ENCODE measurements at regions not wholly inside any gene's neighbourhood (a gene's known extent, or its start where the extent isn't known, plus 50 kb on each side); places are given as distances from the start of the nearest gene placed in this dataset.

DNA sequence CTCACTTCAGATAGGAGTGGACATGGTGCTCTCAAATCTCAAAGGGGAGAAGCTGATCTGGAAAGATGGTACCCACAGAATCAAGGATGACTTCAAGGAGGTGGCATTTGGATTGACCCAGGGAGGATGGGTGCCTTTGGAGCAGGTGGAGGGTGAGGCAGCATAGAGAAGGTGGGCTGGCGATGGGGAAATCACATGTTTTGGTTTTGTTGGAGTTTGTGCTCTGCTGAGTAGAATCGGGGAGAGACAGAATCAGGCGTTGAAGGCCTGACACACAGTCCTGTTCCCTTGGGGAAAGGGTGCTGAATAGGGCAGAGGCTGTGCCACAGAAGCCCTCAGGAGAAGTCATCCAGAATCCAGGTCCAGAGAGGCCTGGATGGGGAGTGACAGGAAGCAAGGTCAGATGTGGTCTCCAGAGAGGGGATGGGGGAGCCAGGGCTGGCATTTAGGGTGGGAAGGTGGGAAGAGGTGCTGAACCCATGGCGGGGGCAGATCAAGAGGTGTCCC is 291.1 kb downstream of the GLRX3 start:
- Histone ChIP-seq H3K9me3 (ENCODE audit: low read depth) (no peaks in the 10 kb centered on the region), H3K4me2 (ENCODE audit: unreplicated experiment) (no peak overlapping the region), H4K20me1 (ENCODE audit: insufficient read depth) (no peaks in the 10 kb centered on the region), H3K79me2 (ENCODE audit: insufficient read depth) (no peaks in the 10 kb centered on the region), H3K27me3 (replicated peaks; ENCODE audit: insufficient read depth) (no peaks in the 10 kb centered on the region), H3K36me3 (ENCODE audit: low read depth) (no peaks in the 10 kb centered on the region), H3K4me1 (ENCODE audit: insufficient read depth) (no peaks in the 10 kb centered on the region), H3K9me2 (ENCODE audit: insufficient read depth) (no peaks in the 10 kb centered on the region), H3F3A (ENCODE audit: insufficient read depth) (no peaks in the 10 kb centered on the region), H2AFZ (no peak overlapping the region), H3K9ac (no peak overlapping the region), H3K27ac (no peak overlapping the region), H3K4me3 (no peak overlapping the region)
- WGBS, 2 experiments (ENCODE audit: low coverage in 1 of 2, low lambda C conversion rate in 2 of 2, missing lambda C conversion rate in 2 of 2) = 16 to 17% methylated on average over 4 of the region's 4 CpGs
- no peak for DNase-seq
- in situ Hi-C loops (cut with MboI) = no loop called here
- TF ChIP-seq EZH2phosphoT487 (IDR thresholded peaks at IDR 0.05; ENCODE audit: insufficient read depth, low read depth) (no peak), EZH2 (IDR thresholded peaks at IDR 0.05; ENCODE audit: insufficient read depth, poor library complexity, severe bottlenecking) (no peak)

DNA sequence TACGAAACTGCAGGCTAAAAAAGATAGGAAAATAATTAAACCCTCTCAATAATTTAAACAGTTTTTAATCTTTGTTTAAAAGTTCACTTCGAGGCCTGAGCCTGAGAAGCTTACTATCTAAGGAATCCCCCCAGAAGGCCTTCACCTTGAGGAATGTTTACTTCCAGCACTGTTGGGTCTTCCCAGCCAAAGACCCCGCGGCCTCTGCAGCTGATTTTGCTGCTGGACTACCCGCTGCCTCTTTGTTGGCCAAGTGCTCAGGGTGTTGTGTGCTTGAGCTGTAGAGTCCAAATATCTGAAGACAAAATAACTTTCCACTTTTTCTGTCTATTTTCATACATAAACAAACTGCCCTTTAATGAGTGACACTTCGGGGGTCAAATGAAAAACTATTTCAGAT is 292.7 kb downstream of the GLRX3 start:
- WGBS, 2 experiments (ENCODE audit: low coverage in 1 of 2, low lambda C conversion rate in 2 of 2, missing lambda C conversion rate in 2 of 2) = 18 to 20% methylated on average over 6 of the region's 6 CpGs
- H2AFZ ChIP-seq = no peak overlapping the region

DNA sequence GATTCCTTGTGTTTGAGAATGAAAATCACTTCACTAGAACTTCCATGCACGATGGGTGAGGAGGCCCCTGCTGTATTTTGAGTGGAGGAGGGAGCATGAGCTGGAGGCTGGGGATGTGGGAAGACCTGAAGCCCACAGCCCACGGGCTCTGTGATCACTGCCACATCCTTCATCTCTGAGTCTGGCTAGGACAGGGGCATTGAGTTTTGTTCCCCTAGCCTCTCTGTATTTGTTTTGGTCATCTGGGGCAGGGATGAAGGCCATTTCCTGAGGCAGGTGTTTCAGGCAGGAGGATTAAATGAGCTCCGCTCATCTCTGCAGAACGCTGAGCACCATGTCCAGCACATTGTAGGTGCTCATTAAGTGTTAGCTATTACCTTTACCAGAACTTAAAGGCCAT is 293.6 kb downstream of the GLRX3 start:
- Histone ChIP-seq H3K4me1 (ENCODE audit: insufficient read depth) (no peaks in the 10 kb centered on the region), H3K9ac (no peak overlapping the region), H3K79me2 (ENCODE audit: insufficient read depth) (no peaks in the 10 kb centered on the region), H2AFZ (no peak overlapping the region), H3K27ac (no peak overlapping the region), H3K36me3 (ENCODE audit: low read depth) (no peaks in the 10 kb centered on the region), H3K4me3 (no peak overlapping the region), H4K20me1 (ENCODE audit: insufficient read depth) (no peaks in the 10 kb centered on the region), H3K9me3 (ENCODE audit: low read depth) (no peaks in the 10 kb centered on the region), H3K27me3 (replicated peaks; ENCODE audit: insufficient read depth) (no peaks in the 10 kb centered on the region), H3F3A (ENCODE audit: insufficient read depth) (no peaks in the 10 kb centered on the region), H3K4me2 (ENCODE audit: unreplicated experiment) (no peak overlapping the region), H3K9me2 (ENCODE audit: insufficient read depth) (no peaks in the 10 kb centered on the region)
- DNase-seq = no peak
- WGBS, 2 experiments (ENCODE audit: low coverage in 1 of 2, low lambda C conversion rate in 2 of 2, missing lambda C conversion rate in 2 of 2) = 35 to 46% methylated on average over 4 of the region's 4 CpGs
- in situ Hi-C loops (cut with MboI) = no loop called here
- TF ChIP-seq EZH2 (IDR thresholded peaks at IDR 0.05; ENCODE audit: insufficient read depth, poor library complexity, severe bottlenecking) (no peak), EZH2phosphoT487 (IDR thresholded peaks at IDR 0.05; ENCODE audit: insufficient read depth, low read depth) (no peak)

More for the DNA sequence above, 292.7 kb downstream of the GLRX3 start:
- H3K27me3 ChIP-seq (replicated peaks; ENCODE audit: insufficient read depth) = no peaks in the 10 kb centered on the region
- H3K9me3 ChIP-seq (ENCODE audit: low read depth) = no peaks in the 10 kb centered on the region
- in situ Hi-C loops (cut with MboI) = no loop called here
- H3F3A ChIP-seq (ENCODE audit: insufficient read depth) = no peaks in the 10 kb centered on the region
- no peaks in the 10 kb centered on the region for H3K79me2 ChIP-seq (ENCODE audit: insufficient read depth)
- no peak overlapping the region for H3K4me2 ChIP-seq (ENCODE audit: unreplicated experiment)
- H4K20me1 ChIP-seq (ENCODE audit: insufficient read depth) = no peaks in the 10 kb centered on the region
- no peak overlapping the region for H3K4me3 ChIP-seq
- H3K36me3 ChIP-seq (ENCODE audit: low read depth) = no peaks in the 10 kb centered on the region
- no peak overlapping the region for H3K9ac ChIP-seq
- no peaks in the 10 kb centered on the region for H3K4me1 ChIP-seq (ENCODE audit: insufficient read depth)
- TF ChIP-seq EZH2phosphoT487 (IDR thresholded peaks at IDR 0.05; ENCODE audit: insufficient read depth, low read depth) (no peak), EZH2 (IDR thresholded peaks at IDR 0.05; ENCODE audit: insufficient read depth, poor library complexity, severe bottlenecking) (no peak)
- no peak for DNase-seq
- H3K9me2 ChIP-seq (ENCODE audit: insufficient read depth) = no peaks in the 10 kb centered on the region
- no peak overlapping the region for H3K27ac ChIP-seq

DNA sequence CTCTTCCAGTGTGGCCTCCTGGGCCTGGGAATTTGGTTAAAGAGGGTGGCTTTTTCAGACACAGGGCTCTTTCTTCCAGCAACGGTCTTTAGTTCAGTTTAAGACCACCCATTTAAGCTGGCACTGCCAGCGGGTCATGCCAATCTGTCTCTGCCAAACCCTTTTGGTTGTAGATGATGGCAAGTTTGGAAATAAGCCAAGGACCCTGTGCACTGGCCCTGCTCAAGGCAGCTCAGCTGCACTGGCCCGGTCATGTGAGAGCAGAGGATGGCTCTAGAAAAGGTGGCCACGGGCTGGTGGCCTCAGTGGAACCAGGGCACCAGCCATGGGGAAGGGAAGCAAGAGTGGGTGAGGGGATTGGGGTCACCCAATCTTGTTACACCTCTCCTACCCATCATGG is 294.1 kb downstream of the GLRX3 start:
- in situ Hi-C loops (cut with MboI) = no loop called here
- Histone ChIP-seq H3K79me2 (ENCODE audit: insufficient read depth) (no peaks in the 10 kb centered on the region), H3K9ac (no peak overlapping the region), H3K27me3 (replicated peaks; ENCODE audit: insufficient read depth) (no peaks in the 10 kb centered on the region), H2AFZ (no peak overlapping the region), H3K27ac (no peak overlapping the region), H3F3A (ENCODE audit: insufficient read depth) (no peaks in the 10 kb centered on the region), H4K20me1 (ENCODE audit: insufficient read depth) (no peaks in the 10 kb centered on the region), H3K4me1 (ENCODE audit: insufficient read depth) (no peaks in the 10 kb centered on the region), H3K9me2 (ENCODE audit: insufficient read depth) (no peaks in the 10 kb centered on the region), H3K4me3 (no peak overlapping the region), H3K9me3 (ENCODE audit: low read depth) (no peaks in the 10 kb centered on the region), H3K4me2 (ENCODE audit: unreplicated experiment) (no peak overlapping the region), H3K36me3 (ENCODE audit: low read depth) (no peaks in the 10 kb centered on the region)
- TF ChIP-seq EZH2phosphoT487 (IDR thresholded peaks at IDR 0.05; ENCODE audit: insufficient read depth, low read depth) (no peak), EZH2 (IDR thresholded peaks at IDR 0.05; ENCODE audit: insufficient read depth, poor library complexity, severe bottlenecking) (no peak)
- DNase-seq = no peak
- WGBS, 2 experiments (ENCODE audit: low coverage in 1 of 2, low lambda C conversion rate in 2 of 2, missing lambda C conversion rate in 2 of 2) = 10 to 24% methylated on average over 4 of the region's 4 CpGs

Measured in GM23248 (cell line).